WTC11 (cell line): ENCODE measurements at regions not wholly inside any gene's neighbourhood (a gene's known extent, or its start where the extent isn't known, plus 50 kb on each side); places are given as distances from the start of the nearest gene placed in this dataset.

Experiments used
- ATAC-seq: fragments of 200-7000 bp; cut with Tn5 transposase; 2 replicates; pipeline ENCODE4 v1.10.0; 2021; ENCODE audit warnings: mild to moderate bottlenecking, moderate library complexity
- CTCF ChIA-PET: fragments of 300-600 bp; sonication (Branson Sonifier 250); formaldehyde crosslinking; loops from one replicate; lab custom pipeline; 2021; ENCODE audit warnings: antibody characterized with exemption; lab: Charles Lee
- POLR2A ChIA-PET: fragments of 350-600 bp; sonication (Branson Sonifier 250); formaldehyde crosslinking; loops from one replicate; lab custom pipeline; 2021; ENCODE audit warnings: antibody characterized with exemption; lab: Charles Lee
- DNase-seq: peaks from one replicate; pipeline ENCODE4 v3.0.0; 2021; ENCODE audit warnings: low spot score
- H3K27ac Mint-ChIP-seq: 2 replicates; pipeline ENCODE4 v1.8.0; 2021; ENCODE audit warnings: mixed read lengths
- H3K27me3 Mint-ChIP-seq: 2 replicates; pipeline ENCODE4 v1.8.0; 2021; ENCODE audit warnings: low read depth, mild to moderate bottlenecking, moderate library complexity, mixed read lengths
- H3K36me3 Mint-ChIP-seq: 2 replicates; pipeline ENCODE4 v1.8.0; 2021; ENCODE audit warnings: mixed read lengths
- H3K4me1 Mint-ChIP-seq: 2 replicates; pipeline ENCODE4 v1.8.0; 2022; ENCODE audit warnings: mixed read lengths
- H3K4me3 Mint-ChIP-seq: 2 replicates; pipeline ENCODE4 v1.8.0; 2021; ENCODE audit warnings: mild to moderate bottlenecking, moderate library complexity, mixed read lengths
- H3K9me3 Mint-ChIP-seq: 2 replicates; pipeline ENCODE4 v1.8.0; 2021; ENCODE audit warnings: mixed read lengths
- CBFB ChIP-seq: sonication (generic); formaldehyde crosslinking; IDR thresholded peaks from 2 replicates; pipeline ENCODE4 v1.8.1; 2022; ENCODE audit warnings: mild to moderate bottlenecking, low read depth, missing genetic modification reagents
- ELF4 ChIP-seq: sonication (generic); formaldehyde crosslinking; IDR thresholded peaks from 2 replicates; pipeline ENCODE4 v1.8.1; 2022; ENCODE audit warnings: low read depth, mild to moderate bottlenecking, moderate library complexity, missing genetic modification reagents
- GABPB1 ChIP-seq: sonication (generic); formaldehyde crosslinking; IDR thresholded peaks from 2 replicates; pipeline ENCODE4 v1.8.1; 2023; ENCODE audit warnings: mild to moderate bottlenecking, missing genetic modification reagents
- GRHL2 ChIP-seq: fragments of 250-450 bp; sonication (Bioruptor Pico); IDR thresholded peaks from 2 replicates; pipeline ENCODE4 v1.8.0; 2022; ENCODE audit warnings: mild to moderate bottlenecking, moderate library complexity; ENCODE audit not compliant: insufficient replicate concordance, severe bottlenecking
- HMGA2 ChIP-seq: fragments of 250-450 bp; sonication (Bioruptor Pico); IDR thresholded peaks from 2 replicates; pipeline ENCODE4 v1.4.0; 2021; ENCODE audit warnings: mild to moderate bottlenecking, moderate library complexity
- JAZF1 ChIP-seq: fragments of 250-450 bp; sonication (Bioruptor Pico); IDR thresholded peaks from 2 replicates; pipeline ENCODE4 v1.9.0; 2021; ENCODE audit warnings: moderate library complexity, mild to moderate bottlenecking, inconsistent platforms
- MYBL2 ChIP-seq: sonication (generic); formaldehyde crosslinking; IDR thresholded peaks from 2 replicates; pipeline ENCODE4 v1.8.1; 2023; ENCODE audit warnings: mild to moderate bottlenecking, moderate library complexity, missing genetic modification reagents
- OVOL2 ChIP-seq: fragments of 250-450 bp; sonication (Bioruptor Pico); IDR thresholded peaks from 2 replicates; pipeline ENCODE4 v1.9.0; 2021; ENCODE audit warnings: mild to moderate bottlenecking, borderline replicate concordance
- PRRX2 ChIP-seq: fragments of 250-450 bp; sonication (Bioruptor Pico); IDR thresholded peaks from 2 replicates; pipeline ENCODE4 v1.8.0; 2021; ENCODE audit warnings: mild to moderate bottlenecking
- RELA ChIP-seq: sonication (generic); formaldehyde crosslinking; IDR thresholded peaks from 2 replicates; pipeline ENCODE4 v1.8.1; 2022; ENCODE audit warnings: missing genetic modification reagents, mild to moderate bottlenecking, borderline replicate concordance
- SOX15 ChIP-seq: fragments of 250-450 bp; sonication (Bioruptor Pico); IDR thresholded peaks from 2 replicates; pipeline ENCODE4 v1.9.0; 2021; ENCODE audit warnings: mild to moderate bottlenecking
- TEAD1 ChIP-seq: sonication (generic); formaldehyde crosslinking; IDR thresholded peaks from 2 replicates; pipeline ENCODE4 v1.8.0; 2022; ENCODE audit warnings: mild to moderate bottlenecking, missing genetic modification reagents
- ZNF121 ChIP-seq: sonication (generic); formaldehyde crosslinking; IDR thresholded peaks from 2 replicates; pipeline ENCODE4 v1.8.0; 2023; ENCODE audit warnings: missing genetic modification reagents
- ZNF219 ChIP-seq: sonication (generic); formaldehyde crosslinking; IDR thresholded peaks from 2 replicates; pipeline ENCODE4 v1.8.0; 2023; ENCODE audit warnings: missing genetic modification reagents, mild to moderate bottlenecking, borderline replicate concordance
- ZNF396 ChIP-seq: fragments of 250-450 bp; sonication (Bioruptor Pico); IDR thresholded peaks from 2 replicates; pipeline ENCODE4 v1.8.0; 2021; ENCODE audit warnings: mild to moderate bottlenecking, moderate library complexity, borderline replicate concordance
- TF ChIP-seq, protein P1 (sequence below): sonication (generic); formaldehyde crosslinking; conservative IDR thresholded peaks from 2 replicates; pipeline ENCODE4 v1.8.1; 2023; ENCODE audit warnings: mild to moderate bottlenecking, low read depth, missing genetic modification reagents, moderate library complexity
- TF ChIP-seq, protein P2 (sequence below): sonication (generic); formaldehyde crosslinking; IDR thresholded peaks from 2 replicates; pipeline ENCODE4 v1.8.0; 2022; ENCODE audit warnings: mild to moderate bottlenecking, missing genetic modification reagents
- TF ChIP-seq, protein P3 (sequence below): sonication (generic); formaldehyde crosslinking; IDR thresholded peaks from 2 replicates; pipeline ENCODE4 v1.8.0; 2022; ENCODE audit warnings: mild to moderate bottlenecking, missing genetic modification reagents

DNA sequence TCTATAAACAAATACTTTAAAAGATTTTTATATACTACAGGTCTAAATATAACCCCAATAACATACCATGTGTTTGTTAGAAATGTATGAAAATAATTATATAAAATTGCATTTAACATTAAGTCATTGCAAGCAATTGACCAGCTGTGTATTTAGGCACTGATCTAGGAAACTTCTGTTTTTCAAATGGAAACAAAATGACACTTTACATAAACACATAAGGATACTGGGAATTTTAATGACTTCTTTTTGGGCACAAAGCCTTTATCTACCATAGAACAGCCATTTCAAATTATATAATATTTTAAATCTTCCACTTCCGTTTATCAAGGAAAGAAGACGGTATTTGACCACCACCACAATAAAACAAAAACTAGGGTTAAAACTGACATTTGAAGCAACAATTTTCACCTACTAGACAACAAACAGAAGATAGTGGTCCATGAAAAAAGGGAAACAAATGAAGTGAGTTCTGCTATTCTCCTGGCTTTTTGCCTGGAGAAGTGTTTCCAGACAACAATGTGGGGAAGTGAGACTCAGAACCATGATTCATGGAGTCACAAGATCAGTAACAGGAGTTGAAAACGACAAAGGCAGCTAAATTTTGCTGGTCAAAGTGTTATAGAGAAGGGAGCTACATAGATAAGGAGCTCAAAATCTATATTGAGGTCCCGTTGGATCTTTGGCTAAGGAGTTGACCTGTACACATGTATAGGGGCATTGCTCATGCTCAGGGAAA, 475.1 kb downstream of the TRHDE start:
- peaks cover 3% of the 10 kb centered on the region; the same call in 1 of the 2 replicates for H3K27me3 Mint-ChIP-seq
- ChIA-PET POLR2A (interaction anchor here (0.6 kb wide), 2 partner anchors 23 to 104 kb away, joined by 5 to 6 read pairs; no protein-coding TSS in a partner anchor), CTCF (no interaction called here)
- H3K36me3 Mint-ChIP-seq: peaks cover 23% of the 10 kb centered on the region
- peaks cover 35% of the 10 kb centered on the region for H3K9me3 Mint-ChIP-seq
- TF ChIP-seq JAZF1 (CRISPR knock-in tag) (no peak), MYBL2 (no peak), HMGA2 (no peak), ELF4 (CRISPR knock-in tag) (no peak)
- TF ChIP-seq, protein P1, sequence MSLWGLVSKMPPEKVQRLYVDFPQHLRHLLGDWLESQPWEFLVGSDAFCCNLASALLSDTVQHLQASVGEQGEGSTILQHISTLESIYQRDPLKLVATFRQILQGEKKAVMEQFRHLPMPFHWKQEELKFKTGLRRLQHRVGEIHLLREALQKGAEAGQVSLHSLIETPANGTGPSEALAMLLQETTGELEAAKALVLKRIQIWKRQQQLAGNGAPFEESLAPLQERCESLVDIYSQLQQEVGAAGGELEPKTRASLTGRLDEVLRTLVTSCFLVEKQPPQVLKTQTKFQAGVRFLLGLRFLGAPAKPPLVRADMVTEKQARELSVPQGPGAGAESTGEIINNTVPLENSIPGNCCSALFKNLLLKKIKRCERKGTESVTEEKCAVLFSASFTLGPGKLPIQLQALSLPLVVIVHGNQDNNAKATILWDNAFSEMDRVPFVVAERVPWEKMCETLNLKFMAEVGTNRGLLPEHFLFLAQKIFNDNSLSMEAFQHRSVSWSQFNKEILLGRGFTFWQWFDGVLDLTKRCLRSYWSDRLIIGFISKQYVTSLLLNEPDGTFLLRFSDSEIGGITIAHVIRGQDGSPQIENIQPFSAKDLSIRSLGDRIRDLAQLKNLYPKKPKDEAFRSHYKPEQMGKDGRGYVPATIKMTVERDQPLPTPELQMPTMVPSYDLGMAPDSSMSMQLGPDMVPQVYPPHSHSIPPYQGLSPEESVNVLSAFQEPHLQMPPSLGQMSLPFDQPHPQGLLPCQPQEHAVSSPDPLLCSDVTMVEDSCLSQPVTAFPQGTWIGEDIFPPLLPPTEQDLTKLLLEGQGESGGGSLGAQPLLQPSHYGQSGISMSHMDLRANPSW (CRISPR knock-in tag): no peak
- TF ChIP-seq, protein P2, sequence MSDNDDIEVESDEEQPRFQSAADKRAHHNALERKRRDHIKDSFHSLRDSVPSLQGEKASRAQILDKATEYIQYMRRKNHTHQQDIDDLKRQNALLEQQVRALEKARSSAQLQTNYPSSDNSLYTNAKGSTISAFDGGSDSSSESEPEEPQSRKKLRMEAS (CRISPR knock-in tag): no peak
- no peak overlapping the region for H3K27ac Mint-ChIP-seq
- peaks cover 10% of the 10 kb centered on the region for H3K4me1 Mint-ChIP-seq
- H3K4me3 Mint-ChIP-seq: no peak overlapping the region
- no peak for DNase-seq
- no peak for ATAC-seq

DNA sequence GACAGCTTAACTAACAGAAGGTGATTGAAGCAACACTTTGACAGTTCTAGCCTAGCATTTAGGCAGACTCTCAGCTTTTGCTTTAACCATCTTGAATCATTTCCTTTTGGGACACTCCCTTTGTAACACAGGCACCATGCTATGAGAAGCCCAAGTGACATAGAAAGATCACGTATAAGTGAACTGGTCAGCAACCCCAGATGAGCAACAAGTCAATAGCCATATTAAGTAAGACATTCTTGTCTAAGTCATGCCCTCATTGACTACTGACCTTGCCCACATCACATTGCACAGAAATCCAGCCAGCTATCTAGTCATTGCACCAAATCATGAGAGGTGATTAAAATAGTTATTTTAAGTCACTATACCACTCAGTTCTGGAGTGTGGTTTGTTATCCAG, 476.8 kb downstream of the TRHDE start:
- no peaks in the 10 kb centered on the region for H3K27me3 Mint-ChIP-seq
- H3K27ac Mint-ChIP-seq: no peak overlapping the region
- peaks cover 10% of the 10 kb centered on the region for H3K4me1 Mint-ChIP-seq
- CTCF ChIA-PET: no interaction called here
- peaks cover 18% of the 10 kb centered on the region for H3K9me3 Mint-ChIP-seq
- no peak overlapping the region for H3K4me3 Mint-ChIP-seq
- no peak for DNase-seq
- H3K36me3 Mint-ChIP-seq: peaks cover 6% of the 10 kb centered on the region
- TF ChIP-seq, protein P1 (CRISPR knock-in tag): no peak
- TF ChIP-seq OVOL2 (CRISPR knock-in tag) (no peak), ZNF396 (CRISPR knock-in tag) (no peak), TEAD1 (no peak), RELA (CRISPR knock-in tag) (no peak), CBFB (CRISPR knock-in tag) (no peak), ZNF219 (CRISPR knock-in tag) (no peak), SOX15 (CRISPR knock-in tag) (no peak), GABPB1 (CRISPR knock-in tag) (no peak), MYBL2 (no peak), ZNF121 (CRISPR knock-in tag) (no peak), GRHL2 (CRISPR knock-in tag) (no peak), PRRX2 (CRISPR knock-in tag) (no peak)
- TF ChIP-seq, protein P3, sequence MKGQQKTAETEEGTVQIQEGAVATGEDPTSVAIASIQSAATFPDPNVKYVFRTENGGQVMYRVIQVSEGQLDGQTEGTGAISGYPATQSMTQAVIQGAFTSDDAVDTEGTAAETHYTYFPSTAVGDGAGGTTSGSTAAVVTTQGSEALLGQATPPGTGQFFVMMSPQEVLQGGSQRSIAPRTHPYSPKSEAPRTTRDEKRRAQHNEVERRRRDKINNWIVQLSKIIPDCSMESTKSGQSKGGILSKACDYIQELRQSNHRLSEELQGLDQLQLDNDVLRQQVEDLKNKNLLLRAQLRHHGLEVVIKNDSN (CRISPR knock-in tag): no peak
- TF ChIP-seq, all 79 proteins: peak for 0
- ATAC-seq: no peak
- POLR2A ChIA-PET: no interaction called here
